ENCODE measurements at regions not wholly inside any gene's neighbourhood (a gene's known extent, or its start where the extent isn't known, plus 50 kb on each side); places are given as distances from the start of the nearest gene placed in this dataset.

DNA sequence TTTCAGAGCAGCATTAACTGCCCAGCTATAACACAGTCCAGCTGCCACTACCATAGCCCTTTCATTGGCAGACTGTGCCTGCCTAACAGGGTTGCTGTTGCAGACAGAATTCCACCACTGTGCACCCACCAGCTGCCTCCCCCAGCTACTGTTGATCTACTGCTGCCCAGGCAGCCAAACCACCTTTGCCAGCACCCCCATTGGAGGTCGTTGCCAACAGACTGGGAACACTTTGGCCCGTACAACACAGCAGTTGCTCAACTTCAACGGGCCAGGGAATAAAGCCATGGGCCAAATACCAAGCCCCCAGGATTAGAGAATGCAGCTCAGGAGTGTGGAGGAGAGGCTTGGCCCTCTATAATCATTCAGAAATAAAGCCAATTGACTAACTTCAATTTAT is 473.6 kb downstream of the CDH11 start:
- ATAC-seq (no peak), DNase-seq (no peak)
- no peak for TF ChIP-seq CTCF (IDR thresholded peaks at IDR 0.05)
- Histone ChIP-seq H3K36me3 (ENCODE audit: control insufficient read depth, insufficient read depth, low read length) (no peaks in the 10 kb centered on the region), H3K9me3 (ENCODE audit: control insufficient read depth, insufficient read depth, low read length) (peaks cover 12% of the 10 kb centered on the region), H3K27ac (ENCODE audit: low read length) (no peak overlapping the region), H3K4me3 (ENCODE audit: low read length) (no peak overlapping the region), H3K27me3 (ENCODE audit: control insufficient read depth, insufficient read depth, low read length) (no peaks in the 10 kb centered on the region), H3K4me1 (ENCODE audit: control insufficient read depth, insufficient read depth, low read length) (no peaks in the 10 kb centered on the region)
- Mint-ChIP-seq H3K9me3 (peaks cover 11 to 21% of the 10 kb centered on the region in 2 donors), H3K27me3 (ENCODE audit: low read depth in 2 of 2) (no peaks in the 10 kb centered on the region), H3K36me3 (peaks cover 7% of the 10 kb centered on the region), H3K4me3 (no peak overlapping the region), H3K4me1 (no peaks in the 10 kb centered on the region), H3K27ac (no peak overlapping the region)
- intact Hi-C loops (cut with micrococcal nuclease) = no loop called here
- 71% methylated on average over 3 of the region's 3 CpGs for WGBS (ENCODE audit: insufficient coverage)

DNA sequence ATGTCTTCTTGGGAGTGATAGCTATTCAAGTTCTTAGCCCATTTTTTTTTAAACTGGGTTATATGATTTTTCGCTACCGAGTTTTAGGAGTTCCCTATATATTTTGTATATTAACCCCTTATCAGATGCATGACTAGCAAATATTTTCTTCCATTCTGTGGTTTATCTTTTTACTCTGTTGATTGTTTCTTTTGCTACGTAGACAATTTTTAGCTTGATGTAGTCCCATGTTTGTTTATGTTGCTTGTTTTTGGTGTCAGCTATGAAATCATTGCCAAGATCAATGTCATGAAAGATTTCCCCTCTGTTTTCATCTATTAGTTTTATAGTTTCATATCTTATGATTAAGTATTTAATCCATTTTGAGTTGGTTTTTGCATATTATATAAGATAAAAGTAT is 480.5 kb downstream of the CDH11 start:
- ATAC-seq (no peak), DNase-seq (no peak)
- H3K4me3 Mint-ChIP-seq = no peak overlapping the region
- no peak overlapping the region for H3K27ac ChIP-seq (ENCODE audit: low read length)
- H3K4me1 ChIP-seq (ENCODE audit: control insufficient read depth, insufficient read depth, low read length) = no peaks in the 10 kb centered on the region
- H3K27me3 ChIP-seq (ENCODE audit: control insufficient read depth, insufficient read depth, low read length) = no peaks in the 10 kb centered on the region
- no peak for TF ChIP-seq CTCF (IDR thresholded peaks at IDR 0.05)
- no peaks in the 10 kb centered on the region for H3K27me3 Mint-ChIP-seq (ENCODE audit: low read depth in 2 of 2)
- H3K36me3 ChIP-seq (ENCODE audit: control insufficient read depth, insufficient read depth, low read length) = no peaks in the 10 kb centered on the region
- WGBS (ENCODE audit: insufficient coverage) = 100% methylated on average over 1 of the region's 3 CpGs
- peaks cover 14% of the 10 kb centered on the region for H3K36me3 Mint-ChIP-seq
- no peaks in the 10 kb centered on the region for H3K9me3 ChIP-seq (ENCODE audit: control insufficient read depth, insufficient read depth, low read length)
- intact Hi-C loops (cut with micrococcal nuclease) = no loop called here
- no peak overlapping the region for H3K27ac Mint-ChIP-seq
- no peak overlapping the region for H3K4me3 ChIP-seq (ENCODE audit: low read length)
- H3K9me3 Mint-ChIP-seq = peaks cover 7% of the 10 kb centered on the region in 2 donors
- no peaks in the 10 kb centered on the region for H3K4me1 Mint-ChIP-seq

- Histone ChIP-seq H3K9me3 (ENCODE audit: control insufficient read depth, insufficient read depth, low read length) (no peaks in the 10 kb centered on the region), H3K27me3 (ENCODE audit: control insufficient read depth, insufficient read depth, low read length) (no peaks in the 10 kb centered on the region), H3K36me3 (ENCODE audit: control insufficient read depth, insufficient read depth, low read length) (no peaks in the 10 kb centered on the region), H3K27ac (ENCODE audit: low read length) (no peak overlapping the region), H3K4me3 (ENCODE audit: low read length) (no peak overlapping the region), H3K4me1 (ENCODE audit: control insufficient read depth, insufficient read depth, low read length) (no peaks in the 10 kb centered on the region)
- H3K4me1 Mint-ChIP-seq = no peaks in the 10 kb centered on the region
- no peak overlapping the region for H3K4me3 Mint-ChIP-seq
- DNase-seq (no peak), ATAC-seq (no peak)
- 94% methylated on average over 2 of the region's 2 CpGs for WGBS (ENCODE audit: insufficient coverage)
- H3K36me3 Mint-ChIP-seq = peaks cover 8% of the 10 kb centered on the region
- TF ChIP-seq CTCF (IDR thresholded peaks at IDR 0.05) = no peak
- no peaks in the 10 kb centered on the region for H3K27me3 Mint-ChIP-seq (ENCODE audit: low read depth in 2 of 2)
- H3K9me3 Mint-ChIP-seq = peaks cover 4 to 5% of the 10 kb centered on the region in 2 donors
- intact Hi-C loops (cut with micrococcal nuclease) = no loop called here
- H3K27ac Mint-ChIP-seq = no peak overlapping the region
Observed at GRCh38 chr16:64638766-64639165, 483.1 kb downstream of the CDH11 start.

- Mint-ChIP-seq H3K4me3 (no peak overlapping the region), H3K4me1 (no peaks in the 10 kb centered on the region), H3K9me3 (peaks cover 11 to 17% of the 10 kb centered on the region in 2 donors), H3K36me3 (no peaks in the 10 kb centered on the region), H3K27me3 (ENCODE audit: low read depth in 2 of 2) (no peaks in the 10 kb centered on the region), H3K27ac (no peak overlapping the region)
- Histone ChIP-seq H3K27me3 (ENCODE audit: control insufficient read depth, insufficient read depth, low read length) (no peaks in the 10 kb centered on the region), H3K9me3 (ENCODE audit: control insufficient read depth, insufficient read depth, low read length) (peaks cover 27% of the 10 kb centered on the region), H3K27ac (ENCODE audit: low read length) (no peak overlapping the region), H3K4me1 (ENCODE audit: control insufficient read depth, insufficient read depth, low read length) (no peaks in the 10 kb centered on the region), H3K36me3 (ENCODE audit: control insufficient read depth, insufficient read depth, low read length) (no peaks in the 10 kb centered on the region), H3K4me3 (ENCODE audit: low read length) (no peak overlapping the region)
- ATAC-seq = no peak
- no peak for DNase-seq
- TF ChIP-seq CTCF (IDR thresholded peaks at IDR 0.05) = no peak
- intact Hi-C loops (cut with micrococcal nuclease) = no loop called here
- 73% methylated on average over 2 of the region's 2 CpGs for WGBS (ENCODE audit: insufficient coverage)
Observed at GRCh38 chr16:64629622-64630021, 492.2 kb downstream of the CDH11 start.

Measured in natural killer cell (primary cell).